IPS DF 4.7 (cell line): ENCODE measurements at regions not wholly inside any gene's neighbourhood (a gene's known extent, or its start where the extent isn't known, plus 50 kb on each side); places are given as distances from the start of the nearest gene placed in this dataset.

Experiments
- DNase-seq: peaks from one replicate; pipeline ENCODE4 v3.0.0-alpha.2; 2013; ENCODE audit warnings: low spot score; ENCODE audit errors: extremely low read depth

GRCh38 chr4:96305030-96305429, 465.1 kb downstream of the PDHA2 start:
- no peak for DNase-seq

- no peak for DNase-seq
Observed at GRCh38 chr4:96312046-96312685, 472.3 kb downstream of the PDHA2 start.

GRCh38 chr4:96315815-96316214, 475.9 kb downstream of the PDHA2 start:
- DNase-seq, result no peak

GRCh38 chr4:96316776-96317175, 476.9 kb downstream of the PDHA2 start:
- DNase-seq, result no peak

- DNase-seq, result no peak
Observed at GRCh38 chr4:96317891-96318290, 478.0 kb downstream of the PDHA2 start.

DNA sequence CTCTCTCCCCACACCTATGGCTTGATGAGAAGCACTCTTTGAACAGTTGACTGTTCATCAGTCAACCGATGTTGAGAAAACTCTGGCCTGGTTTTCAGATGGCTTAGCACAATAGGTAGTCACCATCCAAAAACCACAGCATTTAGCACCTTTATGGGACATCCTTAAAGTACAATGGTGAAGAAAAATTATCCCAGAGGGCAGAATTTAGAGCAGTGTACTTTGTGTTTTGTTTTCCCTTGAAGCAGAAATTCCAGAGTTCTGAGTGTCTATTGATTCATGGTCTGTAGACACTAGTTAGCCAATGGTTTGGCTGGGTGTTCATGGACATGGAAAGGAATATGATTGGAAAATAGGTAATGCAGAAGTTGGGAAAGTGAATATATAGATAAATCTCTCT, 487.0 kb downstream of the PDHA2 start:
- DNase-seq, result no peak

- no peak for DNase-seq
Observed at GRCh38 chr4:96342196-96342595, 502.3 kb downstream of the PDHA2 start.

GRCh38 chr4:96342790-96343455, 503.0 kb downstream of the PDHA2 start:
- peak; percentile 36 for DNase-seq

- no peak for DNase-seq
Observed at GRCh38 chr4:96343836-96344235, 503.9 kb downstream of the PDHA2 start.

- DNase-seq, result no peak
Observed at GRCh38 chr4:96347582-96347981, 507.7 kb downstream of the PDHA2 start.

- no peak for DNase-seq
Observed at GRCh38 chr4:96352051-96352517, 512.2 kb downstream of the PDHA2 start.

GRCh38 chr4:96354036-96354712, 514.3 kb downstream of the PDHA2 start:
- DNase-seq, result no peak

- no peak for DNase-seq
Observed at GRCh38 chr4:96355414-96355813, 515.5 kb downstream of the PDHA2 start.

- no peak for DNase-seq
Observed at GRCh38 chr4:96356591-96357370, 516.9 kb downstream of the PDHA2 start.

DNA sequence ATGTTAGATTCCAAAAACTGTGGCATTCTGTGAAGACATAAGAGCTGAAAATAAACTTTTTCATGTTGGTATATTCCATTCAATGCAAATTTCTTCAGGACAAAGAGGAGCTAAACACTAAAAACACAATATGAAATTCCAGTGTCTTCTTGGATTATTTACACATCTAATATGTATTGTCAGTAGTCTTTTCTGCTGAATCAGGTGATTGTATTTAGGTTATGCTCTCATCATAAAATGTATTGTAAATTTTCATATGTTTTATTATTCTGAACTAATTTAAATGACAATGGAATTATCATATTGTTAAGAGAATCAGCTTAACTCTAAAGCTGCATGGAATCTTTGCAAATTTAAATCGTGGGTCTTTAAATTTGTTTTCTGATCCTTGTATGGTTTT, 526.7 kb downstream of the PDHA2 start:
- DNase-seq, result no peak

- DNase-seq, result no peak
Observed at GRCh38 chr4:96375367-96375766, 535.5 kb downstream of the PDHA2 start.

- DNase-seq, result no peak
Observed at GRCh38 chr4:96379524-96379923, 539.6 kb downstream of the PDHA2 start.

DNA sequence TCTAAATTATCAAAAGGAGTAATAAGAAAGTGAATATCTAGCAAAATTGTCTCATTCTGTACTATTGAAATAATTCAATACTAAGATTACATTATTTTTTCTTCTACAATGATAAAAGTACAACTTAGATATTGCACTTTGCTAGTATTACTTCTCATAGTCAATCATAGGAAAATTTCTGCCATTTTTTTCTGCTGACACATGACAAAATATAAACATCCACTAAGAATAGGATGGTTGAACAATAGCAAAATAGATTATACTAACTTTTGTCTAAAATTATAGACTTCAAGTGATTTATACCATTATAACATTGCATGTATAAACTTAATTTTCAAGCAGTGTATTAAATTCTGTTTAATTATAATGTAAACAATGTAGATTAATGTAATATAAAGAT, 540.2 kb downstream of the PDHA2 start:
- no peak for DNase-seq

GRCh38 chr4:96383349-96383748, 543.5 kb downstream of the PDHA2 start:
- DNase-seq, result no peak

GRCh38 chr4:96389770-96390169, 549.9 kb downstream of the PDHA2 start:
- DNase-seq, result no peak

GRCh38 chr4:96390404-96390803, 550.5 kb downstream of the PDHA2 start:
- DNase-seq, result no peak

GRCh38 chr4:96395747-96396146, 555.9 kb downstream of the PDHA2 start:
- no peak for DNase-seq
